Gastroesophageal sphincter (tissue), 3 donors: ENCODE measurements at regions not wholly inside any gene's neighbourhood (a gene's known extent, or its start where the extent isn't known, plus 50 kb on each side); places are given as distances from the start of the nearest gene placed in this dataset.

Experiments
- CTCF ChIP-seq, 4 experiments: fragments of 200-600 bp in 2 of 4; fragments of 450-650 bp in 2 of 4; sonication (generic) in 1 of 4; IDR thresholded peaks; one replicate each; pipeline ENCODE4 v1.5.1; 2017 to 2019; ENCODE audit warnings: antibody characterized with exemption in 4 of 4, mild to moderate bottlenecking in 2 of 4, moderate library complexity in 2 of 4
- EP300 ChIP-seq: sonication (generic); formaldehyde crosslinking; IDR thresholded peaks from one replicate; pipeline ENCODE4 v1.6.1; 2017; ENCODE audit warnings: antibody characterized with exemption, mild to moderate bottlenecking
- POLR2A ChIP-seq, 2 donors: fragments of 450-650 bp; IDR thresholded peaks; one replicate each; pipeline ENCODE4 v1.6.1; 2017; ENCODE audit warnings: antibody characterized with exemption in 2 of 2, mild to moderate bottlenecking in 2 of 2, moderate library complexity in 1 of 2
- POLR2AphosphoS5 ChIP-seq: sonication (generic); formaldehyde crosslinking; IDR thresholded peaks from one replicate; pipeline ENCODE4 v1.6.1; 2017; ENCODE audit warnings: antibody characterized with exemption

DNA sequence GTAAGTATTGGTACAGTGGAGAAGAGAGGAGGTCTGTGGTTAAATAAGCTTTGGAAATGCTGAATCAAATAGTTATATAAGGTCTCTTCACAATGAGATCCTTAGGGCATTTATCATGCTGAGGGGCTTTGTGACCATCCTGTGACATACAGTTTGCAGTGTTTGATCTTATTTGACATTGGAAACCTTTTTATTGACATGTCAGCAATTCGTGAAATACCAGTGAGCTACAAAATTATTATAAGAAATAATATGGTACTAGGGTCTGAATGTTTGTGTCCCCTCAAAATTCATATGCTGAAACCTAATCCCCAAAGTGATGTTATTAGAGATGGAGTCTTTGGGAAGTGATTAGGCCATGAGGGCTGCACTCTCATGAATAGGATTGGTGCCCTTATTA is 98.4 kb downstream of the MID1IP1 start:
- TF ChIP-seq CTCF (IDR thresholded peaks at IDR 0.05), result no peak
- no peak for TF ChIP-seq POLR2A (IDR thresholded peaks at IDR 0.05)
- TF ChIP-seq POLR2AphosphoS5, result no peak
- TF ChIP-seq EP300, result no peak
